GM12892 (cell line): ENCODE measurements at regions not wholly inside any gene's neighbourhood (a gene's known extent, or its start where the extent isn't known, plus 50 kb on each side); places are given as distances from the start of the nearest gene placed in this dataset.

Source experiments
- DNase-seq: peaks from one replicate; pipeline ENCODE4 v3.0.0; 2011; ENCODE audit not compliant: insufficient read length
- FAIRE-seq: peaks from 2 replicates; lab custom pipeline; 2011; peaks lifted over from hg19 to GRCh38; lab: Jason Lieb, UNC
- POLR2A ChIP-seq: IDR thresholded peaks from 2 replicates; pipeline ENCODE4 v1.6.1; 2011; ENCODE audit warnings: low read depth, low read length, control low read depth
- POLR2AphosphoS5 ChIP-seq: IDR thresholded peaks from 2 replicates; pipeline ENCODE4 v1.6.1; 2011; ENCODE audit warnings: low read depth, low read length, control low read depth
- TAF1 ChIP-seq: IDR thresholded peaks from 2 replicates; pipeline ENCODE4 v1.6.1; 2011; ENCODE audit warnings: low read depth, mild to moderate bottlenecking, control low read depth, low read length, borderline replicate concordance

DNA sequence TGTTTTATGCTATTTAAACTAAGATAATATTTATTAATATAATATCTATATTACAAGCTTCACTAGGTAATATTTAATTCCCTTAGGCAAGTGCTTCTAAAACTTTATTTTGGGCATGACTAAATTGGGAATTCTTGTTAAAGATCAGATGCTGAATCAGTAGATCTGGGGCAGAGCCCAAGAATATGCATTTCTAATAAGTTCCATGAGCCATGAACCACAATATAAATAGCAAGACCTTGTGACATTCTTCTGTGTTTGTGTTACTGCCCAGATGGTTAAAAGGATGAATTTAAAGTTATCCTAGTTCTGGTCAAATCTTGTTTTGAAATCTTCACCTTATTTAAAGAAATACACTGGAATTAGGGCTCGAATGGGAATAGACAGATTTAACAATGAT lies 258.4 kb upstream of the CACNA2D1 start:
- peak; percentile 44 for FAIRE-seq
- TF ChIP-seq TAF1: no peak
- TF ChIP-seq POLR2A: no peak
- no peak for TF ChIP-seq POLR2AphosphoS5
- DNase-seq: no peak

DNA sequence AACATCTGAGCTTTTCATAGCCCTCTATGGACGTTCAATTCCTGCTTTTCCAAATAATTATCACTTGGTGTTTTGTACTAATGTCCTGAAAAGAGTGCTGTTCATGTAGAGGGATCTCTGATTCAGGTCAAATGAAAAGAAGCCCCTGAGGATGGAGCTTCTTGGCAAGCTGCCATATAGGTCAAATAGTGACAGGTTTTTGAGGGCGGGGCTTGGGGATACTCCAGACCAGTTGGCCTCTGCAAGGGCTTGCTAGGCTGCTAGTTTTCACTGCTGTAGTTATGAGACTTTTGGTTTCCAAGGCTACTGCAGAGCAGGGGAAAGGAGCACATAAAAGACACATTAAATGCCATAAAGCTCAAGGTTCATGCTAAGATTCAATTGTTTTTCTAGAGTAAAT lies 257.2 kb upstream of the CACNA2D1 start:
- no peak for TF ChIP-seq TAF1
- no peak for TF ChIP-seq POLR2AphosphoS5
- TF ChIP-seq POLR2A: no peak
- FAIRE-seq: no peak
- no peak for DNase-seq

DNA sequence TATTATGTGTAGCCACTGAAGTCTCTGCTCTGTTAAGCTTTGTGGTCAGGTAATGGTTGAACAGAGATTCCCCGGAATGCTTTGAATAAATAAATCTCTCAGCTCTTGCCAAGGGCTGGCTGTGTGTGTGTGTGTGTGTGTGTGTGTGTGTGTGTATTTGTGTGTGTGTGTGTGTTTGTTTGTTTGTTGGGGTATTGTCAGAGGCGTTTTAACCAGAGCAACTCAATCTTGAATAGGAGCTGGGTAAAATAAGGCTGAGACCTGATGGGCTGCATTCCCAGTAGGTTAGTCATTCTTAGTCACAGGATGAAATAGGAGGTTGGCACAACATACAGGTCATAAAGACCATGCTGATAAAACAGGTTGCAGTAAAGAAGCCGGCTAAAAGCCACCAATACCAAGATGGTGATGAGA lies 256.2 kb upstream of the CACNA2D1 start:
- no peak for FAIRE-seq
- TF ChIP-seq POLR2AphosphoS5: no peak
- no peak for TF ChIP-seq POLR2A
- TF ChIP-seq TAF1: no peak
- no peak for DNase-seq

DNA sequence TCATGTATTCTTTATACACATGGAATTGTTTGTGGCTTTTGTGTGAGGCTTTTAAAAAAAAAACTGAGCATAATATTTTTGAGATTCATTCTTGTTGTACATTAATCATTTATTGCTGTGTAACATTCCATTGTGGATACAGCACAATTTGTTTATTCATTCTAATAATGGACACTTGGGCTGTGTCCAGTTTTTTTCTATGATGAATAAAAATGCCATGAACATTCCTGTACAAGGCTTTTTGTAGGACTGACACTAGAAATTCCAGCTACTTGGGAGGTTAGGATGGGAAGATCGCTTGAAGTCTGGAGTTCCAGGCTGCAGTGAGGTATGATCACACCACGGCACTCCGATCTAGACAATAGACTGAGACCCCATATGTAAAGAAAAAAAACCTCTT lies 254.3 kb upstream of the CACNA2D1 start:
- FAIRE-seq (no peak), DNase-seq (no peak)
- no peak for TF ChIP-seq POLR2AphosphoS5

DNA sequence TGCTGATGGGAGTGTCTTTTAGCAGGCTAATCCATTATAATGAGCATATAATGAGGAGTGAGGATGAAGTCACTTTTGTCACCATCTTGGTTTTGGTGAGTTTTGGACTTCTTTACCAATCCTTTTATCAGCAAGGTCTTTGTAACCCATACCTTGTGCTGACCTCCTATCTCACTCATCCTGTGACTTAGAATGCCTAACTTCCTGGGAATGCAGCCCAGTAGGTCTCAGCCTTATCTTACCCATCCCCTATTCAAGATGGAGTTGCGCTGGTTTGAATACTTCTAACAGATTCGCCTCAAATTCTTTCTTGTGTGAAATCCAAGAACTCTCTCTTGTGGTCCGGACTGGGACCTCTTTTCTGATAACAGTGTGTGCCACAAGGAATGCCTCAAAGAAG lies 253.1 kb upstream of the CACNA2D1 start:
- FAIRE-seq (no peak), DNase-seq (no peak)
- TF ChIP-seq TAF1 (no peak), POLR2AphosphoS5 (no peak), POLR2A (no peak)

DNA sequence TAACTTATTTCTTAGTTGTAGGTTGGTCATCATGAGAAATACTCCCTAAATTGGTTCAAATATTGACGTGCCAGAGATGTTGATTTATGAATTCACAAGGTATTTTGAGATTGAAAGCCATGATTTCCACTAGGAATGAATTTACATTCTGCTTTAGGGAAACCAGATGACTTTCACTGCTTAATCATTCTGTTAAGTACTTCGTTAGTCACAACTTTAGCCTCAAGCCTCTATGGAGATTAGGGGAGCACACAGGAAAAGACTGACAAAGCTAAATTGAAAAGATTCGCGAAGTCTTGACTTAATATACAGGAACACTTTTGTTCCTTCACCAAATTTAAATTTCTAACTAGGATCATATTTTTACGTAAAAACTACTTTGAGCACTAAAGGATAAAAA lies 250.4 kb upstream of the CACNA2D1 start:
- FAIRE-seq: no peak
- DNase-seq: no peak

DNA sequence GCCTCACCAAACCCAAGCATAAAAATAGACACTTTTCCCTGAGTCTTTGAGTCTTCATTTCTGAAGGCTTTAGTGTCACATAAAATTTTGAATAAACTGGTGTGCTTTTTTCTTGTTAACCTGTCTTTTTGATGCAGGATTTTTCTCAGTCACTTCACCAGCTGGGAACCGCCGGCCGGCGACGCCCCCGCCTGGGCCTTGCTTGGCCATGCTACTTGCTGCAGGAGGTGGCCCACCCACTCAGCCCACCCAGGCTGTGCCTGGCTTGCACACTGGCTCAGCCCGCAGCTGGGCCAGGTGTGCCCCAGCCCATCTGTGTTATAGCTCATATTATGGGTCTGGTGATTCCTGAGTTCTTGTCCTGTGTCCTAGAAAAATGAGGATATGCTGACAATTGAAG lies 247.4 kb upstream of the CACNA2D1 start:
- DNase-seq (no peak), FAIRE-seq (no peak)
- TF ChIP-seq POLR2AphosphoS5: no peak
- TF ChIP-seq POLR2A: no peak
- no peak for TF ChIP-seq TAF1

More for the DNA sequence above, 250.4 kb upstream of the CACNA2D1 start:
- TF ChIP-seq POLR2AphosphoS5 (no peak), POLR2A (no peak), TAF1 (no peak)

DNA sequence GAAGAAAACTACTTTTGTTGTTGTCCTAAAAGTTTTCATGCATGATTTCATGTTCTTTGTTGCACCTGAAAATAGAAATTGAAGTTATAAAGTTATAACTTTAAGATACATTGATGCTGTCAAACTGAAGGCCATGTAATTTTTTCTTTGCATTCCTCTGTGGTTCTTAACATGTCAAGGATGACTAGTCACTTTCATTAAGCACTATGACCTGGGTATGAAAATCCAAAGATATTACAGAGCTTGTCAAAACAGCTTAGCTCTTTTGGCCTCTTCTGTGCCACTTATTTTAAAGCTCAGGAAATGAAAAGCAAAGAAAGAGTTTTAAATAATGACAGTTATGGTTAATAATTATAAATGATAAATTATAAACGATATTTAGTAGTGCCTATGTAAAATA lies 241.6 kb upstream of the CACNA2D1 start:
- FAIRE-seq: no peak

DNA sequence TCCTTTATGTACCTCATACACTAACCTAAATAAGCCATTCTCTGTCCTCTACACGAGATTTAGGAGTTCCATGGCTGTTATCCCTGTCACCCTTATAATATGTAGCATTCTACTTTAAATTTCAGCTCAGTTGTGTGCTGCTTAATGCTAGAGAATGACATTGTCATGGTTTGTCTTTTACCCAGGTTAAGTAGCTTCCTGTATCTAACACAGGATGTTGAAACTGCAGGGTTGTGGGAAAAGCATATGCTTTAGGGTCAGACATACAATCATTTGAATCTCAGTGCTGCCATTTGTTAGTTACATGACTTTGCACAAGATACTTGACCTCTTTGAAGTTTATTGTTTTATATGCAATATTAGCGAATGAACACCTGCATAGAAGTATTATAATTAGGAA lies 235.1 kb upstream of the CACNA2D1 start:
- FAIRE-seq (no peak), DNase-seq (no peak)
- TF ChIP-seq POLR2A (no peak), POLR2AphosphoS5 (no peak), TAF1 (no peak)

More for the DNA sequence above, 241.6 kb upstream of the CACNA2D1 start:
- DNase-seq: no peak
- no peak for TF ChIP-seq TAF1
- TF ChIP-seq POLR2AphosphoS5: no peak
- TF ChIP-seq POLR2A: no peak

DNA sequence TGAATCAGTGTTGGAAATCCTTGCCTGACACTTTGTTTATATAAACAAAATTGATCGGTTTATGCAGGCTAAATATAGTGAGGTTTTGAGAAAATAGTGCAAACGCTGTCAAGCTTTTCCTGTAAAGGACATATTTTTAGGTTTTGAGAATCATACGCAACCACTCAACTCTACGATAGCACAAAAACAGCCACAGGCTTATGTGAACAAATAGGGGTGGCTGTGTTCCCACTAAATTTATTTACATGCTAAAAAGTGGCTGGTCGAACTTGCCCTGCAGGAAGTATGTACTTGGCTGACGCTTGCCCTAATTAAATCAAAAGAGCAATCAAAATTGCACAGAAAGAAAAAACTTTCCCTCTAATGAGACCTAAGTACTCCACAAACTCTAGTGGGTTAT lies 234.7 kb upstream of the CACNA2D1 start:
- no peak for DNase-seq
- no peak for TF ChIP-seq POLR2AphosphoS5
- no peak for TF ChIP-seq POLR2A
- no peak for TF ChIP-seq TAF1
- peak; percentile 50 for FAIRE-seq

DNA sequence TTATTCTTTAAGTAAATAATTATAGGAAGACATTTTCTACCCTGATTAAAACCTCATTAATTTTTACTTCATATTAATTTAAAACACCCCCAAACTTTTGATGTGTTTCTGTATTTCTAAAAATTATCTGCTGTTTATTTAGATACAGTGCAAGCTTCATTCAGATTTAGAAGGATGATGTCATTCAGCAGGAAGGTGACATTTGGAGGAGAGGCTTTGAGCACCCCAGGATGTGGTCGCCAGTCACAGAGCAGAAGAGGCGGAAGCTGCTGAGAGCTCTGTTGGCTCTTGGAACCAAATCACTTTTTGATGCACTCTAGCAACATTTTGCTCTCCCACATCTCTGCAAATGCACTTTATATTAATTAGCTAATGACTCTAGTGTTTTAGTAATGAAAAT lies 233.9 kb upstream of the CACNA2D1 start:
- TF ChIP-seq POLR2AphosphoS5: no peak
- TF ChIP-seq POLR2A: no peak
- no peak for TF ChIP-seq TAF1
- FAIRE-seq (peak; percentile 9), DNase-seq (no peak)

DNA sequence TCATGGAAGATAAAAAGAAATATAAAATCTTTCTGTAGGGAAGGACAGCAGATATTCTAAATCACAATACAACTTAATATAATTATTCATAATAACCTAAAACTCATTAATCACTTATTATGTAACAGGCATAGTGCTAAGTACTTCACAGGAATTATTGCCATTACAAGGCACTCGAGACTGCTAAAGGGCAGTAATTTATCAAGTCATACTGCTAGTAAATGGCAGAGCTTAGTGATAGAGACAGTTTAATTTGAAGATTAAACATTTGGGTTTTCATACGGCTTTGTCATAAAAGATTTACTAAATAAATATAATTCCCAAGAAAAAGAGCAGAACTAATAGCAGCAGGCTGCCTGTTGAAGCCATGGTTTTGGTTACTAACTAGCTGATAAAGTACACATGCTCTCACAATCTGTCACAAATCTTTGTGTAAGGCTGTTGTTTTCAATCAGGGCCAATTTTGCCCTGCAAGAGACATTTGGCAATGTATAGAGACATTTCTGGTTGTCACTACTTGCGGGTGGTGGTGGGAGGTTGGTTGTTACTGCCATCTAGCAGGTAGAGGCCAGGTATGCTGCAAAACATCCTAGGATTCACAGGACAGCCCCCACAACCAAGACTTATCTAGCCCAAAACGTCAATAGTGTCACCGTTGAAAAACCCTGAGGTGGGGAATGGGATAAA lies 233.3 kb upstream of the CACNA2D1 start:
- FAIRE-seq (peak; percentile 33), DNase-seq (no peak)
- TF ChIP-seq TAF1 (no peak), POLR2AphosphoS5 (no peak), POLR2A (no peak)

DNA sequence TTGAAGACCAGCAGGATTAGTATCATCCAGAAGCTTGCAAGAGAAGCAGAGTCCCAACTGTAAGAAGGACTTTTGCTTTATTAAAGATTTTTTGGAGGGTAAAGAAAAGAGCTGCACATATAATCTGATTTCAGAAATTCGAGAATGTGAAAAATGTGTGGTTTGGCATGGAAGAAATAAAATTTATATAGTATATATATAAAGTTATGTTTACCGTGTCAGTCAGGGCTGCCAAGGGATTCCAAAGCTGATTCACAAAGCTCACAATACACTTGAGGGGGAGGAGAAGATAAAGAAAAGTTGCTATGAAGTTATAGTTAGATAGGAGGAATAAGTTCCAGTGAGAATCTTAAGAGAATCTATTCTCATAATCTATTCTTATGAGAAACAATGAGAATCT lies 231.8 kb upstream of the CACNA2D1 start:
- FAIRE-seq (no peak), DNase-seq (no peak)
- TF ChIP-seq POLR2A: no peak
- TF ChIP-seq POLR2AphosphoS5: no peak
- TF ChIP-seq TAF1: no peak
